H1 (cell line): ENCODE measurements at regions not wholly inside any gene's neighbourhood (a gene's known extent, or its start where the extent isn't known, plus 50 kb on each side); places are given as distances from the start of the nearest gene placed in this dataset.

ENCODE experiments used
- CTCF ChIA-PET: fragments of 300-600 bp; sonication (Branson Sonifier 250); formaldehyde crosslinking; loops from one replicate; lab custom pipeline; 2021; ENCODE audit not compliant: partially characterized antibody; lab: Charles Lee
- POLR2A ChIA-PET: fragments of 300-600 bp; sonication (Branson Sonifier 250); formaldehyde crosslinking; loops from one replicate; lab custom pipeline; 2021; ENCODE audit warnings: inconsistent platforms; ENCODE audit not compliant: partially characterized antibody; lab: Charles Lee
- DNase-seq, 2 experiments: peaks; one replicate each; pipeline versions ENCODE4 v3.0.0 to v3.0.0-alpha.2; 2010 to 2022; ENCODE audit warnings: low spot score in 2 of 2, low read depth in 1 of 2, mixed read lengths in 1 of 2
- FAIRE-seq: peaks from 2 replicates; lab custom pipeline; 2011; peaks lifted over from hg19 to GRCh38; lab: Jason Lieb, UNC
- H2AFZ ChIP-seq: 2 replicates; pipeline ENCODE4 v1.8.1; 2012; ENCODE audit warnings: low read length, inconsistent platforms
- H2AK5ac ChIP-seq: 2 replicates; pipeline ENCODE4 v1.6.1; 2013; ENCODE audit warnings: low read depth, low read length
- H2BK120ac ChIP-seq: replicated peaks from 2 replicates; pipeline ENCODE3; 2013; ENCODE audit warnings: low read depth, low read length, inconsistent platforms
- H2BK12ac ChIP-seq: 2 replicates; pipeline ENCODE4 v1.6.1; 2013; ENCODE audit warnings: low read depth, low read length
- H2BK15ac ChIP-seq: 2 replicates; pipeline ENCODE4 v1.6.1; 2013; ENCODE audit warnings: low read length
- H2BK20ac ChIP-seq: 2 replicates; pipeline ENCODE4 v1.6.1; 2013; ENCODE audit warnings: low read length
- H2BK5ac ChIP-seq: 2 replicates; pipeline ENCODE4 v1.6.1; 2013; ENCODE audit warnings: low read depth, low read length
- H3K14ac ChIP-seq: 2 replicates; pipeline ENCODE4 v1.6.1; 2013; ENCODE audit warnings: inconsistent platforms; ENCODE audit not compliant: insufficient read length
- H3K18ac ChIP-seq: 2 replicates; pipeline ENCODE4 v1.6.1; 2013; ENCODE audit warnings: low read length; ENCODE audit errors: extremely low read depth
- H3K23ac ChIP-seq: 2 replicates; pipeline ENCODE4 v1.6.1; 2013; ENCODE audit warnings: inconsistent platforms; ENCODE audit not compliant: insufficient read length
- H3K23me2 ChIP-seq: 2 replicates; pipeline ENCODE4 v1.6.1; 2013; ENCODE audit warnings: low read depth, low read length
- H3K27ac ChIP-seq: 2 replicates; pipeline ENCODE4 v1.6.1; 2011; ENCODE audit warnings: low read depth, low read length, inconsistent platforms
- H3K27me3 ChIP-seq, 4 experiments: replicated peaks in 1 of 4; 1 replicate in 1 of 4; 2 replicates in 3 of 4; pipeline versions ENCODE4 v1.6.1 to v1.8.1; 2011 to 2013; ENCODE audit warnings: low read length in 3 of 4, mild to moderate bottlenecking in 3 of 4, inconsistent platforms in 2 of 4, mixed read lengths in 2 of 4, moderate library complexity in 1 of 4; ENCODE audit not compliant: control insufficient read depth in 3 of 4, insufficient read depth in 3 of 4; ENCODE audit errors: extremely low read depth in 1 of 4
- H3K36me3 ChIP-seq, 4 experiments: 2 replicates each; pipeline versions ENCODE4 v1.6.1 to v1.8.1; 2011 to 2013; ENCODE audit warnings: mild to moderate bottlenecking in 4 of 4, low read length in 3 of 4, moderate library complexity in 2 of 4, control low read depth in 1 of 4, inconsistent platforms in 1 of 4; ENCODE audit not compliant: insufficient read depth in 4 of 4, control insufficient read depth in 2 of 4
- H3K4ac ChIP-seq: replicated peaks from 2 replicates; pipeline ENCODE3; 2013; ENCODE audit warnings: low read length, low read depth, mixed read lengths, inconsistent platforms; ENCODE audit not compliant: insufficient read length
- H3K4me1 ChIP-seq, 4 experiments: replicated peaks in 1 of 4; 1 replicate in 1 of 4; 2 replicates in 3 of 4; pipeline versions ENCODE4 v1.6.1 to v1.8.1; 2011 to 2013; ENCODE audit warnings: low read length in 3 of 4, inconsistent platforms in 2 of 4, mixed read lengths in 1 of 4; ENCODE audit not compliant: insufficient read depth in 4 of 4, control insufficient read depth in 3 of 4
- H3K4me2 ChIP-seq, 2 experiments: 2 replicates each; pipeline versions ENCODE4 v1.6.1 to v1.8.1; 2011 to 2013; ENCODE audit warnings: low read depth in 2 of 2, low read length in 2 of 2, control low read depth in 1 of 2, inconsistent platforms in 1 of 2, mild to moderate bottlenecking in 1 of 2; ENCODE audit not compliant: insufficient read depth in 1 of 2
- H3K4me3 ChIP-seq, 4 experiments: fragments of 200-600, 300-600 bp in 1 of 4; sonication (generic), shearing (Covaris generic), sonication (Bioruptor Twin) in 1 of 4; 2 replicates each; pipeline versions ENCODE4 v1.5.1 to v1.8.1; 2011 to 2016; ENCODE audit warnings: low read length in 4 of 4, low read depth in 3 of 4, control low read depth in 2 of 4, inconsistent platforms in 2 of 4, mild to moderate bottlenecking in 2 of 4, mixed read lengths in 1 of 4, moderate library complexity in 1 of 4; ENCODE audit not compliant: insufficient read depth in 2 of 4; ENCODE audit errors: extremely low read depth in 1 of 4
- H3K56ac ChIP-seq: replicated peaks from 2 replicates; pipeline ENCODE3; 2013; ENCODE audit warnings: low read depth, mild to moderate bottlenecking, mixed read lengths, low read length, inconsistent platforms; ENCODE audit not compliant: insufficient read length
- H3K79me1 ChIP-seq: 2 replicates; pipeline ENCODE4 v1.6.1; 2013; ENCODE audit warnings: low read depth, low read length, control low read depth
- H3K79me2 ChIP-seq, 2 experiments: 2 replicates each; pipeline versions ENCODE4 v1.6.1 to v1.8.1; 2012 to 2013; ENCODE audit warnings: low read length in 2 of 2, mild to moderate bottlenecking in 2 of 2, inconsistent platforms in 1 of 2; ENCODE audit not compliant: insufficient read depth in 2 of 2, control insufficient read depth in 1 of 2
- H3K9ac ChIP-seq, 4 experiments: replicated peaks in 1 of 4; 1 replicate in 1 of 4; 2 replicates in 3 of 4; pipeline versions ENCODE4 v1.6.1 to v1.8.1; 2011 to 2013; ENCODE audit warnings: low read depth in 3 of 4, low read length in 3 of 4, control low read depth in 2 of 4, mild to moderate bottlenecking in 2 of 4, moderate library complexity in 2 of 4, inconsistent platforms in 1 of 4; ENCODE audit errors: extremely low read depth in 1 of 4
- H3K9me3 ChIP-seq, 2 experiments: 2 replicates each; pipeline versions ENCODE4 v1.6.1 to v1.8.1; 2012 to 2013; ENCODE audit warnings: mild to moderate bottlenecking in 2 of 2, moderate library complexity in 2 of 2, control low read depth in 1 of 2, inconsistent platforms in 1 of 2, low read depth in 1 of 2, low read length in 1 of 2, mixed read lengths in 1 of 2; ENCODE audit not compliant: insufficient read depth in 2 of 2
- H4K20me1 ChIP-seq, 2 experiments: replicated peaks in 1 of 2; 2 replicates each; pipeline versions ENCODE3 to v1.8.1; 2011 to 2013; ENCODE audit warnings: inconsistent platforms in 2 of 2, low read length in 2 of 2, mild to moderate bottlenecking in 1 of 2; ENCODE audit not compliant: insufficient read depth in 2 of 2, control insufficient read depth in 1 of 2
- H4K5ac ChIP-seq: 2 replicates; pipeline ENCODE4 v1.6.1; 2013; ENCODE audit warnings: low read length, low read depth, mixed read lengths, inconsistent platforms; ENCODE audit not compliant: insufficient read length
- H4K8ac ChIP-seq: 2 replicates; pipeline ENCODE4 v1.8.0; 2013; ENCODE audit warnings: mild to moderate bottlenecking, moderate library complexity, low read length, inconsistent platforms; ENCODE audit not compliant: insufficient read depth; ENCODE audit errors: extremely low read depth
- H4K91ac ChIP-seq: replicated peaks from 2 replicates; pipeline ENCODE3; 2013; ENCODE audit warnings: low read length, mixed read lengths, inconsistent platforms; ENCODE audit not compliant: insufficient read length
- CBX8 ChIP-seq: fragments of 300-800, 300-1000 bp; sonication (generic); IDR thresholded peaks from 2 replicates; pipeline ENCODE4 v1.7.1; 2016; ENCODE audit warnings: low read depth, low read length, borderline replicate concordance
- CHD2 ChIP-seq: IDR thresholded peaks from 2 replicates; pipeline ENCODE4 v1.6.1; 2012; ENCODE audit warnings: low read length, improper control_type of control experiment
- CTBP2 ChIP-seq: IDR thresholded peaks from 2 replicates; pipeline ENCODE4 v1.7.0; 2011; ENCODE audit warnings: borderline replicate concordance, mild to moderate bottlenecking, moderate library complexity, mixed read lengths, low read length; ENCODE audit not compliant: insufficient read depth, insufficient read length
- GABPA ChIP-seq: IDR thresholded peaks from 2 replicates; pipeline ENCODE4 v1.6.1; 2011; ENCODE audit warnings: mild to moderate bottlenecking, low read length, moderate library complexity, borderline replicate concordance; ENCODE audit not compliant: insufficient read depth
- KDM1A ChIP-seq: fragments of 200-600, 300-600 bp; sonication (generic); IDR thresholded peaks from 2 replicates; pipeline ENCODE4 v1.7.1; 2016; ENCODE audit warnings: mild to moderate bottlenecking, low read length, borderline replicate concordance
- KDM4A ChIP-seq: IDR thresholded peaks from one replicate; pipeline ENCODE4 v1.7.1; 2012; ENCODE audit warnings: low read depth, mild to moderate bottlenecking, moderate library complexity, low read length, inconsistent platforms; ENCODE audit not compliant: severe bottlenecking
- POLR2A ChIP-seq, 2 experiments: IDR thresholded peaks; 1 replicate in 1 of 2; 2 replicates in 1 of 2; pipeline ENCODE4 v1.6.1; 2011; ENCODE audit warnings: low read depth in 2 of 2, low read length in 2 of 2, mild to moderate bottlenecking in 2 of 2; ENCODE audit errors: control extremely low read depth in 1 of 2
- RAD21 ChIP-seq, 2 experiments: IDR thresholded peaks in 1 of 2; conservative IDR thresholded peaks in 1 of 2; 2 replicates each; pipeline ENCODE4 v1.6.1; 2011; ENCODE audit warnings: low read depth in 2 of 2, low read length in 2 of 2, improper control_type of control experiment in 1 of 2, inconsistent platforms in 1 of 2, mild to moderate bottlenecking in 1 of 2, moderate library complexity in 1 of 2
- RBBP5 ChIP-seq: IDR thresholded peaks from 2 replicates; pipeline ENCODE4 v1.7.1; 2012; ENCODE audit warnings: low read depth, mild to moderate bottlenecking, inconsistent platforms, low read length, moderate library complexity, borderline replicate concordance
- SIX5 ChIP-seq: IDR thresholded peaks from 2 replicates; pipeline ENCODE4 v1.6.1; 2011; ENCODE audit warnings: mild to moderate bottlenecking, low read depth, low read length
- SP1 ChIP-seq: IDR thresholded peaks from 2 replicates; pipeline ENCODE4 v1.6.1; 2011; ENCODE audit warnings: low read depth, low read length
- SRF ChIP-seq: IDR thresholded peaks from 2 replicates; pipeline ENCODE4 v1.6.1; 2011; ENCODE audit warnings: mild to moderate bottlenecking, low read depth, low read length, moderate library complexity
- TAF7 ChIP-seq: optimal IDR thresholded peaks from 2 replicates; pipeline ENCODE3; 2011; ENCODE audit warnings: low read depth, mild to moderate bottlenecking, inconsistent platforms, low read length, moderate library complexity, borderline replicate concordance
- TCF12 ChIP-seq: IDR thresholded peaks from 2 replicates; pipeline ENCODE4 v1.6.1; 2011; ENCODE audit warnings: low read depth, mild to moderate bottlenecking, low read length
- ZNF274 ChIP-seq: IDR thresholded peaks from 2 replicates; pipeline ENCODE4 v1.7.0; 2012; ENCODE audit warnings: low read length, borderline replicate concordance; ENCODE audit errors: extremely low read depth
- WGBS, 2 experiments: shearing (Covaris generic) in 1 of 2; methylation state at CpG; one replicate each; pipeline versions ENCODE4 v1.1.6 to v1.1.7; 2013 to 2015; ENCODE audit warnings: low lambda C conversion rate in 2 of 2, mixed read lengths in 2 of 2, inconsistent platforms in 1 of 2, low coverage in 1 of 2, missing lambda C conversion rate in 1 of 2; ENCODE audit not compliant: insufficient replicate concordance in 2 of 2, insufficient coverage in 1 of 2, insufficient read length in 1 of 2; ENCODE audit errors: extremely low coverage in 1 of 2, missing lambda C conversion rate in 1 of 2; 5-methylcytosine and 5-hydroxymethylcytosine counted together

- no peak overlapping the region for H3K4ac ChIP-seq
- H2BK5ac ChIP-seq: no peak overlapping the region
- no peak overlapping the region for H3K4me3 ChIP-seq
- H4K91ac ChIP-seq: no peak overlapping the region
- no peak overlapping the region for H2BK15ac ChIP-seq
- no peaks in the 10 kb centered on the region for H3K36me3 ChIP-seq
- DNase-seq (no peak), FAIRE-seq (peak; percentile 52)
- H3K27ac ChIP-seq: no peak overlapping the region
- peaks cover 2 to 11% (median 5%) of the 10 kb centered on the region in 4 experiments; a peak in 4 of 7 replicates for H3K4me1 ChIP-seq
- H2AFZ ChIP-seq: 0 out of 2 replicates have a peak overlapping the region, but pooled peaks have one; percentile 9
- H4K5ac ChIP-seq: no peak overlapping the region
- H4K20me1 ChIP-seq: no peaks in the 10 kb centered on the region
- no peaks in the 10 kb centered on the region for H3K79me2 ChIP-seq
- H3K18ac ChIP-seq: no peak overlapping the region
- peak overlapping the region in 1 of 2 experiments; percentile 1; a peak in 1 of 4 replicates for H3K4me2 ChIP-seq
- H2BK120ac ChIP-seq: no peak overlapping the region
- H3K9ac ChIP-seq: no peak overlapping the region
- H3K23ac ChIP-seq: no peak overlapping the region
- H3K79me1 ChIP-seq: no peaks in the 10 kb centered on the region
- ChIA-PET CTCF (interaction anchor here (1.8 kb wide), 1 partner anchor 265 kb away, joined by 4 read pairs; no protein-coding TSS in a partner anchor), POLR2A (interaction anchor here (0.5 kb wide), 1 partner anchor 50 kb away, joined by 3 read pairs; no protein-coding TSS in a partner anchor)
- no peak overlapping the region for H3K56ac ChIP-seq
- no peak overlapping the region for H2BK12ac ChIP-seq
- H3K27me3 ChIP-seq: no peaks in the 10 kb centered on the region
- H3K14ac ChIP-seq: no peak overlapping the region
- no peaks in the 10 kb centered on the region for H3K23me2 ChIP-seq
- 46% methylated on average over 2 of the region's 2 CpGs; no CpG with 5 or more reads in 1 of the 2 experiments for WGBS, 2 experiments
- no peaks in the 10 kb centered on the region for H3K9me3 ChIP-seq
- H4K8ac ChIP-seq: no peak overlapping the region
- no peak overlapping the region for H2AK5ac ChIP-seq
- H2BK20ac ChIP-seq: no peak overlapping the region
- TF ChIP-seq GABPA: no peak
- no peak for TF ChIP-seq TAF7
- no peak for TF ChIP-seq RBBP5
- no peak for TF ChIP-seq POLR2A (IDR thresholded peaks at IDR 0.05; ENCODE audit: control extremely low read depth in 1 of 2, low read depth in 2 of 2, low read length in 2 of 2)
- no peak for TF ChIP-seq TCF12
- TF ChIP-seq KDM1A: no peak
- no peak for TF ChIP-seq KDM4A
- TF ChIP-seq SIX5: no peak
- no peak for TF ChIP-seq RAD21 (IDR thresholded peaks at IDR 0.05 in 1 of 2, conservative IDR thresholded peaks at IDR 0.05 in 1 of 2; ENCODE audit: low read depth in 2 of 2, low read length in 2 of 2)
- TF ChIP-seq CBX8: no peak
- TF ChIP-seq CHD2: no peak
- TF ChIP-seq ZNF274: no peak
- no peak for TF ChIP-seq CTBP2
- no peak for TF ChIP-seq SP1
- no peak for TF ChIP-seq SRF
Observed at GRCh38 chr3:168581771-168582225, 486.1 kb upstream of the GOLIM4 start.
